DMS53 treated with DMSO at 0.1 percent for 48 hours (cell line): ENCODE measurements at regions not wholly inside any gene's neighbourhood (a gene's known extent, or its start where the extent isn't known, plus 50 kb on each side); places are given as distances from the start of the nearest gene placed in this dataset.
A peak's percentile ranks its signal among the peaks of the same experiment; 100 is the strongest.

ENCODE experiments used
- DNase-seq: peaks from one replicate; lab custom pipeline; 2025; ENCODE audit not compliant: unreplicated experiment; lab: John Stamatoyannopoulos, UW

GRCh38 chr12:75579552-75579951 is 68.1 kb upstream of the KRR1 start:
- peak; percentile 41 for DNase-seq

- peak; percentile 92 for DNase-seq
These were observed 67.1 kb upstream of the KRR1 start for GRCh38 chr12:75578546-75578945.

- DNase-seq = no peak
These were observed 66.4 kb upstream of the KRR1 start for GRCh38 chr12:75577812-75578211.

GRCh38 chr12:75571656-75572205 is 60.3 kb upstream of the KRR1 start:
- no peak for DNase-seq

GRCh38 chr12:75571204-75571603 is 59.8 kb upstream of the KRR1 start:
- DNase-seq = no peak

GRCh38 chr12:75568801-75569200 is 57.4 kb upstream of the KRR1 start:
- DNase-seq = no peak

- no peak for DNase-seq
These were observed 57.0 kb upstream of the KRR1 start for GRCh38 chr12:75568393-75568792.

- no peak for DNase-seq
These were observed 54.4 kb upstream of the KRR1 start for GRCh38 chr12:75565795-75566194.

- DNase-seq = no peak
These were observed 53.4 kb upstream of the KRR1 start for GRCh38 chr12:75564852-75565251.

- DNase-seq = no peak
These were observed 53.0 kb upstream of the KRR1 start for GRCh38 chr12:75564398-75564797.

- DNase-seq = no peak
These were observed 51.9 kb upstream of the KRR1 start for GRCh38 chr12:75563351-75563750.

- DNase-seq = no peak
These were observed 50.5 kb upstream of the KRR1 start for GRCh38 chr12:75561921-75562320.
